Natural killer cell (primary cell): ENCODE measurements at regions not wholly inside any gene's neighbourhood (a gene's known extent, or its start where the extent isn't known, plus 50 kb on each side); places are given as distances from the start of the nearest gene placed in this dataset.

Source experiments
- ATAC-seq, 3 donors: fragments of 150-1000 bp in 2 of 3; fragments of 200-7000 bp in 1 of 3; cut with Tn5 transposase; 1 replicate in 1 of 3; 2 replicates in 2 of 3; pipeline ENCODE4 v1.10.0; 2021; ENCODE audit warnings: mild to moderate bottlenecking in 2 of 3, moderate library complexity in 2 of 3
- DNase-seq, 2 donors: peaks; one replicate each; pipeline versions ENCODE4 v3.0.0 to v3.0.0-alpha.2; 2013 to 2021; ENCODE audit warnings: mixed read lengths in 1 of 2
- H3K27ac ChIP-seq: one replicate; pipeline ENCODE4 v1.5.1; 2013; ENCODE audit warnings: mild to moderate bottlenecking, low read length
- H3K27me3 ChIP-seq: one replicate; pipeline ENCODE4 v1.6.1; 2013; ENCODE audit warnings: low read length; ENCODE audit not compliant: control insufficient read depth, insufficient read depth
- H3K36me3 ChIP-seq: one replicate; pipeline ENCODE4 v1.6.1; 2013; ENCODE audit warnings: low read length; ENCODE audit not compliant: control insufficient read depth, insufficient read depth
- H3K4me1 ChIP-seq: one replicate; pipeline ENCODE4 v1.6.1; 2013; ENCODE audit warnings: low read length; ENCODE audit not compliant: control insufficient read depth, insufficient read depth
- H3K4me3 ChIP-seq: one replicate; pipeline ENCODE4 v1.5.1; 2013; ENCODE audit warnings: low read length
- H3K9me3 ChIP-seq: one replicate; pipeline ENCODE4 v1.6.1; 2013; ENCODE audit warnings: low read length; ENCODE audit not compliant: control insufficient read depth, insufficient read depth
- H3K27ac Mint-ChIP-seq, 2 donors: one replicate each; pipeline ENCODE4 v1.8.0; 2022; ENCODE audit warnings: mild to moderate bottlenecking in 2 of 2, mixed read lengths in 2 of 2, moderate library complexity in 1 of 2
- H3K27me3 Mint-ChIP-seq, 2 donors: one replicate each; pipeline ENCODE4 v1.8.0; 2022; ENCODE audit warnings: low read depth in 2 of 2, mixed read lengths in 2 of 2
- H3K36me3 Mint-ChIP-seq: one replicate; pipeline ENCODE4 v1.8.0; 2022; ENCODE audit warnings: mixed read lengths
- H3K4me1 Mint-ChIP-seq, 2 donors: one replicate each; pipeline ENCODE4 v1.8.0; 2022; ENCODE audit warnings: mixed read lengths in 2 of 2
- H3K4me3 Mint-ChIP-seq: one replicate; pipeline ENCODE4 v1.8.0; 2022; ENCODE audit warnings: mild to moderate bottlenecking, moderate library complexity, mixed read lengths
- H3K9me3 Mint-ChIP-seq, 2 donors: one replicate each; pipeline ENCODE4 v1.8.0; 2022; ENCODE audit warnings: mixed read lengths in 2 of 2
- CTCF ChIP-seq: fragments of 200-600 bp; IDR thresholded peaks from one replicate; pipeline ENCODE4 v1.8.0; 2022; ENCODE audit warnings: antibody characterized with exemption
- WGBS: methylation state at CpG from one replicate; pipeline ENCODE4 v1.1.7; 2013; ENCODE audit warnings: missing lambda C conversion rate; ENCODE audit not compliant: insufficient coverage; 5-methylcytosine and 5-hydroxymethylcytosine counted together
- intact Hi-C: fragments of 100-400 bp; cut with micrococcal nuclease; formaldehyde crosslinking; loops from one replicate; pipeline ENCODE4 v1.14.2; 2022

GRCh38 chr5:120362426-120362825 is 101.7 kb upstream of the PRR16 start:
- H3K4me3 ChIP-seq, result no peak overlapping the region
- DNase-seq (no peak), ATAC-seq (no peak)
- Mint-ChIP-seq H3K36me3 (no peaks in the 10 kb centered on the region), H3K4me3 (no peak overlapping the region), H3K27me3 (no peaks in the 10 kb centered on the region), H3K4me1 (no peaks in the 10 kb centered on the region), H3K27ac (no peak overlapping the region), H3K9me3 (peaks cover 2 to 10% of the 10 kb centered on the region in 2 donors)
- no peaks in the 10 kb centered on the region for H3K27me3 ChIP-seq
- no peak overlapping the region for H3K27ac ChIP-seq
- WGBS, result 89% methylated on average over 5 of the region's 5 CpGs
- intact Hi-C loops, result no loop called here
- H3K4me1 ChIP-seq, result no peaks in the 10 kb centered on the region
- no peak for TF ChIP-seq CTCF
- no peaks in the 10 kb centered on the region for H3K36me3 ChIP-seq
- no peaks in the 10 kb centered on the region for H3K9me3 ChIP-seq

GRCh38 chr5:120365656-120366446 is 98.2 kb upstream of the PRR16 start:
- no peaks in the 10 kb centered on the region for H3K27me3 Mint-ChIP-seq

GRCh38 chr5:120367896-120368634 is 96.0 kb upstream of the PRR16 start:
- no peak for DNase-seq
- Histone ChIP-seq H3K4me1 (no peaks in the 10 kb centered on the region), H3K4me3 (no peak overlapping the region), H3K9me3 (peaks cover 10% of the 10 kb centered on the region), H3K27me3 (no peaks in the 10 kb centered on the region), H3K36me3 (no peaks in the 10 kb centered on the region), H3K27ac (no peak overlapping the region)
- intact Hi-C loops, result no loop called here
- Mint-ChIP-seq H3K27ac (no peak overlapping the region), H3K9me3 (peaks cover 0 to 6% of the 10 kb centered on the region in 2 donors), H3K4me1 (no peaks in the 10 kb centered on the region), H3K4me3 (no peak overlapping the region), H3K36me3 (no peaks in the 10 kb centered on the region), H3K27me3 (no peaks in the 10 kb centered on the region)
- 95% methylated on average over 13 of the region's 13 CpGs for WGBS
- ATAC-seq, result no peak
- no peak for TF ChIP-seq CTCF

More at GRCh38 chr5:120365656-120366446, 98.2 kb upstream of the PRR16 start:
- no peaks in the 10 kb centered on the region for H3K36me3 ChIP-seq
- H3K27me3 ChIP-seq, result no peaks in the 10 kb centered on the region
- H3K4me3 ChIP-seq, result no peak overlapping the region
- intact Hi-C loops, result no loop called here
- DNase-seq (no peak), ATAC-seq (no peak)
- H3K36me3 Mint-ChIP-seq, result no peaks in the 10 kb centered on the region
- no peak overlapping the region for H3K4me3 Mint-ChIP-seq
- peaks cover 10% of the 10 kb centered on the region for H3K9me3 ChIP-seq
- WGBS, result 91% methylated on average over 6 of the region's 7 CpGs
- no peaks in the 10 kb centered on the region for H3K4me1 ChIP-seq
- H3K4me1 Mint-ChIP-seq, result no peaks in the 10 kb centered on the region
- H3K9me3 Mint-ChIP-seq, result peaks cover 0 to 10% of the 10 kb centered on the region in 2 donors
- no peak overlapping the region for H3K27ac ChIP-seq
- TF ChIP-seq CTCF, result no peak
- no peak overlapping the region for H3K27ac Mint-ChIP-seq
